ENCODE measurements at regions not wholly inside any gene's neighbourhood (a gene's known extent, or its start where the extent isn't known, plus 50 kb on each side); places are given as distances from the start of the nearest gene placed in this dataset.

DNA sequence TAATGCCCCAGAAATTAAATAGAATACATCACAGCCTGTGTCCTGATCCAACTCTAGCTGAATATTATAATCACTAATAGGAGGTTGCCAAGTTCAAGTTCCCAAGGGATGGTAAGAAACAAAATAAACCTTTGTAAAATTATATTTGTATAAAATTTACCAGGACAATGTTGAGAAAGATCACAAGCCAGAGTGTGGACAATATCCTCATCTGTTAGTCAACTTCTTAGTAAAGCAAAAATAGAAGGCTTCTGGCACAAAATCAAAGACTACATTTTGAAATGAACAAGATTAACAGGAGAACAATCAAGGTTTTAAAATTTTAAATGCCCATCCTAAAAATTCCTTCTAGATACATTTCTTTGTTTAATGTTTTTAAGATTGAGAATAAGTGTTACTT, 290.4 kb upstream of the HSF2 start (continued):
- TF ChIP-seq MAZ (IDR thresholded peaks at IDR 0.05; ENCODE audit: borderline replicate concordance, low read depth, low read length) = no peak
- TF ChIP-seq MAZ (CRISPR knock-in tag; IDR thresholded peaks at IDR 0.05; ENCODE audit: low read depth) = no peak
- TF ChIP-seq, protein P1, sequence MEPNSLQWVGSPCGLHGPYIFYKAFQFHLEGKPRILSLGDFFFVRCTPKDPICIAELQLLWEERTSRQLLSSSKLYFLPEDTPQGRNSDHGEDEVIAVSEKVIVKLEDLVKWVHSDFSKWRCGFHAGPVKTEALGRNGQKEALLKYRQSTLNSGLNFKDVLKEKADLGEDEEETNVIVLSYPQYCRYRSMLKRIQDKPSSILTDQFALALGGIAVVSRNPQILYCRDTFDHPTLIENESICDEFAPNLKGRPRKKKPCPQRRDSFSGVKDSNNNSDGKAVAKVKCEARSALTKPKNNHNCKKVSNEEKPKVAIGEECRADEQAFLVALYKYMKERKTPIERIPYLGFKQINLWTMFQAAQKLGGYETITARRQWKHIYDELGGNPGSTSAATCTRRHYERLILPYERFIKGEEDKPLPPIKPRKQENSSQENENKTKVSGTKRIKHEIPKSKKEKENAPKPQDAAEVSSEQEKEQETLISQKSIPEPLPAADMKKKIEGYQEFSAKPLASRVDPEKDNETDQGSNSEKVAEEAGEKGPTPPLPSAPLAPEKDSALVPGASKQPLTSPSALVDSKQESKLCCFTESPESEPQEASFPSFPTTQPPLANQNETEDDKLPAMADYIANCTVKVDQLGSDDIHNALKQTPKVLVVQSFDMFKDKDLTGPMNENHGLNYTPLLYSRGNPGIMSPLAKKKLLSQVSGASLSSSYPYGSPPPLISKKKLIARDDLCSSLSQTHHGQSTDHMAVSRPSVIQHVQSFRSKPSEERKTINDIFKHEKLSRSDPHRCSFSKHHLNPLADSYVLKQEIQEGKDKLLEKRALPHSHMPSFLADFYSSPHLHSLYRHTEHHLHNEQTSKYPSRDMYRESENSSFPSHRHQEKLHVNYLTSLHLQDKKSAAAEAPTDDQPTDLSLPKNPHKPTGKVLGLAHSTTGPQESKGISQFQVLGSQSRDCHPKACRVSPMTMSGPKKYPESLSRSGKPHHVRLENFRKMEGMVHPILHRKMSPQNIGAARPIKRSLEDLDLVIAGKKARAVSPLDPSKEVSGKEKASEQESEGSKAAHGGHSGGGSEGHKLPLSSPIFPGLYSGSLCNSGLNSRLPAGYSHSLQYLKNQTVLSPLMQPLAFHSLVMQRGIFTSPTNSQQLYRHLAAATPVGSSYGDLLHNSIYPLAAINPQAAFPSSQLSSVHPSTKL (CRISPR knock-in tag; IDR thresholded peaks at IDR 0.05) = no peak
- TF ChIP-seq CREB3 (CRISPR knock-in tag; IDR thresholded peaks at IDR 0.05) = no peak
- TF ChIP-seq ZNF770 (CRISPR knock-in tag; IDR thresholded peaks at IDR 0.05) = no peak
- no peak for TF ChIP-seq AHR (CRISPR knock-in tag; IDR thresholded peaks at IDR 0.05)

DNA sequence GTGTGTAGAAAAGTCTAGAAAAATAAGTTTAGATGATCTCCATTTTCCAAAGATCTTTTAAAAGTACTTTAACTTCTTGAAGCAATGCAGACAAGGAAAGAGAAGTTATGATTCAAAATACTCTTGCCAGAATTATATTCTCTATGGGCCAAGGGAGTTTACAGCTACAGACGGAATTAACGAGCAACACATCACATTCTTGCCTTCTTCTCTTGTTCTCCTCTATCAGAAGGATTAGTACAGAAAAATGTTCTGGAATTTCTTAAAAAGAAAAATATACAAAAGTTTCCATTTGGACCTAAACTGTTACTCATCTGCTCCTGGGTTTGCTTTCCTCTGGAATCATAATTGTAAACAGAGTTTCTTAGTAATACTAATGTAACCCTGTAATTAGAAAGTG, 284.7 kb upstream of the HSF2 start:
- no peak overlapping the region for H3K4me2 ChIP-seq (ENCODE audit: low read depth, low read length)
- in situ Hi-C loops (cut with HindIII; ENCODE audit: extremely low pct_ligation_motif_present, low pct_unique_long_range_greater_than_20kb) = no loop called here
- no peak overlapping the region for H3K9ac ChIP-seq (ENCODE audit: insufficient read depth, low read depth, low read length)
- intact Hi-C loops (cut with micrococcal nuclease; ENCODE audit: unreplicated experiment) = no loop called here
- H3K9me3 ChIP-seq (ENCODE audit: low read length) = no peaks in the 10 kb centered on the region
- no peak for FAIRE-seq
- H3K27me3 ChIP-seq (ENCODE audit: control insufficient read depth in 1 of 2, insufficient read depth in 2 of 2, low read length in 2 of 2) = no peaks in the 10 kb centered on the region
- POLR2A ChIA-PET = no interaction called here
- 2% methylated on average over 2 of the region's 2 CpGs for WGBS (ENCODE audit: low lambda C conversion rate)
- no peak overlapping the region for H3K4me3 ChIP-seq (replicated peaks in 1 of 3; ENCODE audit: insufficient read depth in 1 of 3, low read depth in 2 of 3, low read length in 3 of 3)
- no peaks in the 10 kb centered on the region for H4K20me1 ChIP-seq (ENCODE audit: insufficient read depth, low read length)
- no peak overlapping the region for H3K27ac ChIP-seq (ENCODE audit: extremely low read length, insufficient read depth, low read length)
- no peaks in the 10 kb centered on the region for H3K4me1 ChIP-seq (ENCODE audit: insufficient read depth, low read length)
- DNase-seq (ENCODE audit: low spot score) = no peak
- no peaks in the 10 kb centered on the region for H3K36me3 ChIP-seq (replicated peaks in 1 of 2; ENCODE audit: control insufficient read depth in 1 of 2, insufficient read depth in 2 of 2, low read length in 2 of 2)
- ATAC-seq = no peak
- no peak overlapping the region for H2AFZ ChIP-seq (ENCODE audit: low read length)
- no TSS peak for BruUV-seq (replicated peaks)
- no peak for TF ChIP-seq ZNF124 (CRISPR knock-in tag; IDR thresholded peaks at IDR 0.05)
- H3K79me2 ChIP-seq (ENCODE audit: insufficient read depth, low read length) = no peaks in the 10 kb centered on the region
- CTCF ChIA-PET (ENCODE audit: low intra/inter-chr PET ratio, low total read pairs) = no interaction called here
